Ishikawa (cell line): ENCODE measurements at regions not wholly inside any gene's neighbourhood (a gene's known extent, or its start where the extent isn't known, plus 50 kb on each side); places are given as distances from the start of the nearest gene placed in this dataset.

Experiments
- CEBPB ChIP-seq: IDR thresholded peaks from 2 replicates; pipeline ENCODE4 v1.6.1; 2012
- CREB1 ChIP-seq: IDR thresholded peaks from 2 replicates; pipeline ENCODE4 v1.6.1; 2012; ENCODE audit warnings: low read depth
- EGR1 ChIP-seq: IDR thresholded peaks from 2 replicates; pipeline ENCODE4 v1.6.1; 2012
- EP300 ChIP-seq: IDR thresholded peaks from 2 replicates; pipeline ENCODE4 v1.6.1; 2012; ENCODE audit warnings: borderline replicate concordance
- FOXM1 ChIP-seq: IDR thresholded peaks from 2 replicates; pipeline ENCODE4 v1.6.1; 2012; ENCODE audit warnings: low read depth, borderline replicate concordance
- MAX ChIP-seq: IDR thresholded peaks from 2 replicates; pipeline ENCODE4 v1.6.1; 2012
- NFIC ChIP-seq: IDR thresholded peaks from 2 replicates; pipeline ENCODE4 v1.6.1; 2012
- RAD21 ChIP-seq: IDR thresholded peaks from 2 replicates; pipeline ENCODE4 v1.6.1; 2012; ENCODE audit warnings: low read depth
- REST ChIP-seq: IDR thresholded peaks from 2 replicates; pipeline ENCODE4 v1.6.1; 2012; ENCODE audit warnings: low read depth, mild to moderate bottlenecking
- TAF1 ChIP-seq: IDR thresholded peaks from 2 replicates; pipeline ENCODE4 v1.6.1; 2012; ENCODE audit warnings: low read depth, mild to moderate bottlenecking
- TCF12 ChIP-seq: IDR thresholded peaks from 2 replicates; pipeline ENCODE4 v1.6.1; 2012; ENCODE audit warnings: low read depth
- TEAD4 ChIP-seq: IDR thresholded peaks from 2 replicates; pipeline ENCODE4 v1.6.1; 2012
- USF1 ChIP-seq: IDR thresholded peaks from 2 replicates; pipeline ENCODE4 v1.6.1; 2012
- YY1 ChIP-seq: IDR thresholded peaks from 2 replicates; pipeline ENCODE4 v1.6.1; 2012; ENCODE audit warnings: low read depth
- ZBTB7A ChIP-seq: IDR thresholded peaks from 2 replicates; pipeline ENCODE4 v1.6.1; 2012; ENCODE audit warnings: low read depth

- no peak for TF ChIP-seq REST
- no peak for TF ChIP-seq CEBPB
- TF ChIP-seq EP300, result no peak
- TF ChIP-seq RAD21, result no peak
- no peak for TF ChIP-seq NFIC
- TF ChIP-seq FOXM1, result no peak
These were observed 293.3 kb upstream of the RORA start for GRCh38 chr15:61522411-61522810.

GRCh38 chr15:61521953-61522352, 292.9 kb upstream of the RORA start:
- TF ChIP-seq RAD21, result no peak
- no peak for TF ChIP-seq TEAD4
- no peak for TF ChIP-seq EP300
- TF ChIP-seq MAX, result no peak
- no peak for TF ChIP-seq YY1
- no peak for TF ChIP-seq TAF1
- TF ChIP-seq EGR1, result no peak
- TF ChIP-seq CEBPB, result no peak
- TF ChIP-seq TCF12, result no peak
- no peak for TF ChIP-seq FOXM1
- TF ChIP-seq REST, result no peak
- no peak for TF ChIP-seq ZBTB7A
- TF ChIP-seq NFIC, result no peak
- no peak for TF ChIP-seq USF1

GRCh38 chr15:61519296-61519695, 290.2 kb upstream of the RORA start:
- TF ChIP-seq TAF1 (no peak), MAX (no peak), EP300 (no peak), FOXM1 (no peak), TCF12 (no peak), NFIC (no peak)

GRCh38 chr15:61518191-61518950, 289.3 kb upstream of the RORA start:
- TF ChIP-seq TCF12 (no peak), NFIC (no peak), ZBTB7A (no peak), USF1 (no peak), RAD21 (no peak), CREB1 (no peak), TAF1 (no peak), MAX (no peak), EGR1 (no peak)

GRCh38 chr15:61517776-61518175, 288.7 kb upstream of the RORA start:
- no peak for TF ChIP-seq MAX
- no peak for TF ChIP-seq RAD21
- TF ChIP-seq ZBTB7A, result no peak
- no peak for TF ChIP-seq CREB1
- TF ChIP-seq EP300, result no peak
- TF ChIP-seq NFIC, result no peak
- no peak for TF ChIP-seq FOXM1
- TF ChIP-seq TEAD4, result no peak

- TF ChIP-seq TCF12 (no peak), RAD21 (no peak), CEBPB (no peak), NFIC (no peak), EP300 (no peak), FOXM1 (no peak), YY1 (no peak)
These were observed 288.2 kb upstream of the RORA start for GRCh38 chr15:61517335-61517734.
